ENCODE measurements at regions not wholly inside any gene's neighbourhood (a gene's known extent, or its start where the extent isn't known, plus 50 kb on each side); places are given as distances from the start of the nearest gene placed in this dataset.

- peaks cover 8% of the 10 kb centered on the region; the same call in 1 of the 2 replicates for H3K27me3 ChIP-seq (ENCODE audit: control insufficient read depth, low read length)
- H3K4me2 ChIP-seq (ENCODE audit: low read length): no peak overlapping the region
- no peaks in the 10 kb centered on the region for H3K79me2 ChIP-seq (ENCODE audit: control insufficient read depth, low read length)
- H3K9me3 ChIP-seq (ENCODE audit: control insufficient read depth, insufficient read depth, low read length): no peaks in the 10 kb centered on the region
- H3K4me3 ChIP-seq (ENCODE audit: low read length): no peak overlapping the region
- H3F3A ChIP-seq (ENCODE audit: control insufficient read depth, insufficient read depth): no peaks in the 10 kb centered on the region
- no peak for TF ChIP-seq CTCF (IDR thresholded peaks at IDR 0.05; ENCODE audit: low read depth, low read length, poor library complexity, severe bottlenecking)
- no peak for TF ChIP-seq EZH2phosphoT487 (IDR thresholded peaks at IDR 0.05; ENCODE audit: borderline replicate concordance, low read length)
- no peaks in the 10 kb centered on the region for H3K36me3 ChIP-seq (ENCODE audit: control insufficient read depth, low read length)
- no peak overlapping the region for H3K27ac ChIP-seq (ENCODE audit: low read depth, low read length)
- H3K9me2 ChIP-seq (replicated peaks; ENCODE audit: control insufficient read depth, low read length): no peaks in the 10 kb centered on the region
- H3K4me1 ChIP-seq (ENCODE audit: control insufficient read depth, low read length): no peaks in the 10 kb centered on the region
- no peaks in the 10 kb centered on the region for H4K20me1 ChIP-seq (ENCODE audit: control insufficient read depth, insufficient read depth, low read depth, low read length)
These were observed 65.9 kb upstream of the KLHL25 start for GRCh38 chr15:85860394-85861161.

- Histone ChIP-seq H3K79me2 (ENCODE audit: control insufficient read depth, low read length) (no peaks in the 10 kb centered on the region), H3F3A (ENCODE audit: control insufficient read depth, insufficient read depth) (no peaks in the 10 kb centered on the region), H3K27me3 (ENCODE audit: control insufficient read depth, low read length) (0 out of 2 replicates have a peak, but pooled peaks cover 3% of the 10 kb centered on the region), H3K4me1 (ENCODE audit: control insufficient read depth, low read length) (no peaks in the 10 kb centered on the region), H3K9me2 (replicated peaks; ENCODE audit: control insufficient read depth, low read length) (no peaks in the 10 kb centered on the region), H3K27ac (ENCODE audit: low read depth, low read length) (no peak overlapping the region), H3K9me3 (ENCODE audit: control insufficient read depth, insufficient read depth, low read length) (no peaks in the 10 kb centered on the region), H3K36me3 (ENCODE audit: control insufficient read depth, low read length) (no peaks in the 10 kb centered on the region), H4K20me1 (ENCODE audit: control insufficient read depth, insufficient read depth, low read depth, low read length) (no peaks in the 10 kb centered on the region), H3K4me2 (ENCODE audit: low read length) (no peak overlapping the region), H3K4me3 (ENCODE audit: low read length) (no peak overlapping the region)
- peak; percentile 72 for TF ChIP-seq CTCF (IDR thresholded peaks at IDR 0.05; ENCODE audit: low read depth, low read length, poor library complexity, severe bottlenecking)
- TF ChIP-seq EZH2phosphoT487 (IDR thresholded peaks at IDR 0.05; ENCODE audit: borderline replicate concordance, low read length): no peak
These were observed 70.5 kb upstream of the KLHL25 start for GRCh38 chr15:85865070-85865684.

GRCh38 chr15:85867250-85867649 is 72.5 kb upstream of the KLHL25 start:
- Histone ChIP-seq H3K79me2 (ENCODE audit: control insufficient read depth, low read length) (no peaks in the 10 kb centered on the region), H3K36me3 (ENCODE audit: control insufficient read depth, low read length) (no peaks in the 10 kb centered on the region), H3K4me2 (ENCODE audit: low read length) (no peak overlapping the region), H3F3A (ENCODE audit: control insufficient read depth, insufficient read depth) (no peaks in the 10 kb centered on the region), H3K9me3 (ENCODE audit: control insufficient read depth, insufficient read depth, low read length) (no peaks in the 10 kb centered on the region), H3K4me1 (ENCODE audit: control insufficient read depth, low read length) (no peaks in the 10 kb centered on the region), H3K27ac (ENCODE audit: low read depth, low read length) (no peak overlapping the region), H3K9me2 (replicated peaks; ENCODE audit: control insufficient read depth, low read length) (no peaks in the 10 kb centered on the region), H3K27me3 (ENCODE audit: control insufficient read depth, low read length) (0 out of 2 replicates have a peak, but pooled peaks cover 3% of the 10 kb centered on the region), H3K4me3 (ENCODE audit: low read length) (no peak overlapping the region), H4K20me1 (ENCODE audit: control insufficient read depth, insufficient read depth, low read depth, low read length) (no peaks in the 10 kb centered on the region)
- TF ChIP-seq CTCF (IDR thresholded peaks at IDR 0.05; ENCODE audit: low read depth, low read length, poor library complexity, severe bottlenecking) (no peak), EZH2phosphoT487 (IDR thresholded peaks at IDR 0.05; ENCODE audit: borderline replicate concordance, low read length) (no peak)
